HepG2 (cell line): ENCODE measurements at regions not wholly inside any gene's neighbourhood (a gene's known extent, or its start where the extent isn't known, plus 50 kb on each side); places are given as distances from the start of the nearest gene placed in this dataset.

Experiments used
- ATAC-seq: fragments of 200-7000 bp; cut with Tn5 transposase; 3 replicates; pipeline ENCODE4 v1.9.1; 2020; ENCODE audit warnings: mild to moderate bottlenecking, moderate library complexity
- BruUV-seq: library from RNA; stranded (reverse); fragments of 400-500 nt; replicated peaks from 2 replicates; lab custom pipeline; 2021; lab: Mats Ljungman, UMichigan
- CTCF ChIA-PET: fragments of 300-600 bp; formaldehyde crosslinking; extraction: SDS; loops from one replicate; lab custom pipeline; 2021; ENCODE audit warnings: low total read pairs, inconsistent platforms, low intra/inter-chr PET ratio; lab: Yijun Ruan, JAX
- POLR2A ChIA-PET: fragments of 350-600 bp; sonication (Branson Sonifier 250); formaldehyde crosslinking; loops from one replicate; lab custom pipeline; 2020; ENCODE audit warnings: antibody characterized with exemption, inconsistent platforms; lab: Yijun Ruan, JAX
- DNase-seq: peaks from one replicate; pipeline ENCODE4 v3.0.0-alpha.2; 2015; ENCODE audit warnings: low spot score
- FAIRE-seq: peaks from 3 replicates; lab custom pipeline; 2011; peaks lifted over from hg19 to GRCh38; lab: Jason Lieb, UNC
- H2AFZ ChIP-seq: one replicate; pipeline ENCODE4 v1.6.1; 2011; ENCODE audit warnings: low read length, inconsistent platforms
- H3K27ac ChIP-seq: fragments of 300-600 bp; 3 replicates; pipeline ENCODE4 v1.8.0; 2011; ENCODE audit warnings: mixed run types, mild to moderate bottlenecking, mixed read lengths, low read length, inconsistent platforms; ENCODE audit not compliant: insufficient read depth; ENCODE audit errors: extremely low read length
- H3K27me3 ChIP-seq, 2 experiments: fragments of 200-600 bp in 1 of 2; 2 replicates in 1 of 2; 3 replicates in 1 of 2; pipeline versions ENCODE4 v1.6.0 to v1.8.0; 2011; ENCODE audit warnings: low read length in 2 of 2, mild to moderate bottlenecking in 2 of 2, moderate library complexity in 2 of 2, inconsistent platforms in 1 of 2; ENCODE audit not compliant: insufficient read depth in 2 of 2, control insufficient read depth in 1 of 2
- H3K36me3 ChIP-seq, 2 experiments: fragments of 200-600 bp in 1 of 2; replicated peaks in 1 of 2; 2 replicates in 1 of 2; 3 replicates in 1 of 2; pipeline versions ENCODE4 v1.5.1 to v1.8.0; 2011; ENCODE audit warnings: low read length in 2 of 2, inconsistent platforms in 1 of 2; ENCODE audit not compliant: insufficient read depth in 2 of 2, control insufficient read depth in 1 of 2
- H3K4me1 ChIP-seq: 2 replicates; pipeline ENCODE4 v1.5.1; 2012; ENCODE audit warnings: low read length, inconsistent platforms; ENCODE audit not compliant: insufficient read depth
- H3K4me2 ChIP-seq: 2 replicates; pipeline ENCODE4 v1.6.0; 2011; ENCODE audit warnings: low read depth, low read length, inconsistent platforms
- H3K4me3 ChIP-seq, 3 experiments: fragments of 200-600 bp in 1 of 3; sonication (generic), shearing (Covaris generic) in 1 of 3; replicated peaks in 1 of 3; 2 replicates each; pipeline ENCODE4 v1.5.1; 2011 to 2016; ENCODE audit warnings: low read length in 3 of 3, inconsistent platforms in 2 of 3, low read depth in 2 of 3, mild to moderate bottlenecking in 2 of 3, control low read depth in 1 of 3, mixed read lengths in 1 of 3; ENCODE audit not compliant: insufficient read depth in 1 of 3
- H3K79me2 ChIP-seq: one replicate; pipeline ENCODE4 v1.6.1; 2011; ENCODE audit warnings: low read length, inconsistent platforms; ENCODE audit not compliant: insufficient read depth
- H3K9ac ChIP-seq: 2 replicates; pipeline ENCODE4 v1.6.0; 2011; ENCODE audit warnings: mild to moderate bottlenecking, low read depth, low read length, inconsistent platforms; ENCODE audit not compliant: insufficient read depth
- H3K9me3 ChIP-seq: 2 replicates; pipeline ENCODE4 v1.5.1; 2012; ENCODE audit warnings: mild to moderate bottlenecking, low read length
- H4K20me1 ChIP-seq: 2 replicates; pipeline ENCODE4 v1.6.0; 2011; ENCODE audit warnings: inconsistent platforms, mild to moderate bottlenecking, low read length, moderate library complexity; ENCODE audit not compliant: insufficient read depth
- ELF4 ChIP-seq: sonication (generic); formaldehyde crosslinking; IDR thresholded peaks from 2 replicates; pipeline ENCODE4 v1.5.0; 2020; ENCODE audit warnings: missing genetic modification reagents, mild to moderate bottlenecking, moderate library complexity, borderline replicate concordance
- TRIM22 ChIP-seq: fragments of 450-650 bp; IDR thresholded peaks from 2 replicates; pipeline ENCODE4 v1.6.1; 2017
- YEATS2 ChIP-seq: sonication (generic); formaldehyde crosslinking; IDR thresholded peaks from 2 replicates; pipeline ENCODE4 v1.4.0; 2020; ENCODE audit warnings: missing genetic modification reagents, borderline replicate concordance
- ZNF18 ChIP-seq: sonication (generic); formaldehyde crosslinking; IDR thresholded peaks from 2 replicates; pipeline ENCODE4 v1.8.0; 2022; ENCODE audit warnings: mild to moderate bottlenecking, missing genetic modification reagents; ENCODE audit not compliant: insufficient replicate concordance
- WGBS: methylation state at CpG from one replicate; pipeline ENCODE4 v1.1.6; 2017; ENCODE audit warnings: low lambda C conversion rate; 5-methylcytosine and 5-hydroxymethylcytosine counted together
- in situ Hi-C: cut with HindIII; loops from 2 replicates; pipeline ENCODE4 v1.10.0; 2017; ENCODE audit warnings: low pct_unique_long_range_greater_than_20kb; ENCODE audit not compliant: extremely low pct_ligation_motif_present
- intact Hi-C: fragments of 100-400 bp; cut with micrococcal nuclease; formaldehyde crosslinking; loops from one replicate; pipeline ENCODE4 v1.10.0; 2022; ENCODE audit not compliant: unreplicated experiment

GRCh38 chr2:8567469-8568260, 114.2 kb upstream of the ID2 start:
- Histone ChIP-seq H3K4me2 (no peak overlapping the region), H3K36me3 (no peaks in the 10 kb centered on the region), H2AFZ (no peak overlapping the region), H4K20me1 (no peaks in the 10 kb centered on the region), H3K4me3 (no peak overlapping the region), H3K79me2 (no peaks in the 10 kb centered on the region), H3K27me3 (peaks cover 4 to 20% of the 10 kb centered on the region in 2 experiments; a peak in 4 of 5 replicates), H3K9ac (no peak overlapping the region), H3K27ac (no peak overlapping the region), H3K4me1 (peaks cover 18% of the 10 kb centered on the region), H3K9me3 (no peaks in the 10 kb centered on the region)
- no peak for FAIRE-seq
- TF ChIP-seq ELF4 (CRISPR knock-in tag) (no peak), ZNF18 (CRISPR knock-in tag) (no peak), YEATS2 (no peak)
- no TSS peak for BruUV-seq
- ATAC-seq, result no peak
- ChIA-PET POLR2A (no interaction called here), CTCF (no interaction called here)
- WGBS, result 70% methylated on average over 15 of the region's 15 CpGs
- no peak for DNase-seq
- intact Hi-C loops (no loop called here), in situ Hi-C loops (no loop called here)

- Histone ChIP-seq H3K4me3 (no peak overlapping the region), H3K4me2 (no peak overlapping the region), H3K4me1 (peaks cover 28% of the 10 kb centered on the region), H3K36me3 (no peaks in the 10 kb centered on the region), H3K9me3 (no peaks in the 10 kb centered on the region), H2AFZ (no peak overlapping the region), H4K20me1 (no peaks in the 10 kb centered on the region), H3K27ac (no peak overlapping the region), H3K79me2 (no peaks in the 10 kb centered on the region), H3K27me3 (peaks cover 4 to 20% of the 10 kb centered on the region in 2 experiments; a peak in 4 of 5 replicates), H3K9ac (no peak overlapping the region)
- intact Hi-C loops, result no loop called here
- ATAC-seq, result no peak
- in situ Hi-C loops, result no loop called here
- no peak for DNase-seq
- ChIA-PET POLR2A (no interaction called here), CTCF (no interaction called here)
- no peak for FAIRE-seq
- no peak for TF ChIP-seq TRIM22
- WGBS, result 43% methylated on average over 12 of the region's 12 CpGs
- BruUV-seq, result no TSS peak
These were observed 113.1 kb upstream of the ID2 start for GRCh38 chr2:8568543-8569302.
